Upper lobe of left lung (tissue), 6 donors: ENCODE measurements at regions not wholly inside any gene's neighbourhood (a gene's known extent, or its start where the extent isn't known, plus 50 kb on each side); places are given as distances from the start of the nearest gene placed in this dataset.

ENCODE experiments used
- ATAC-seq, 2 donors: fragments of 200-7000 bp; cut with Tn5 transposase; one replicate each; pipeline ENCODE4 v1.9.1; 2022; ENCODE audit warnings: mild to moderate bottlenecking in 2 of 2, moderate library complexity in 2 of 2; ENCODE audit not compliant: low FRiP score in 2 of 2
- DNase-seq, 2 donors: peaks; one replicate each; pipeline ENCODE4 v3.0.0-alpha.2; 2019 to 2020
- H3K27ac ChIP-seq, 4 donors: fragments of 200-600 bp; sonication (generic); one replicate each; pipeline ENCODE4 v1.5.1; 2016 to 2019
- H3K27me3 ChIP-seq, 4 donors: fragments of 200-600 bp; sonication (generic); one replicate each; pipeline ENCODE4 v1.5.1; 2017 to 2019
- H3K36me3 ChIP-seq, 4 donors: fragments of 200-600 bp; sonication (generic); one replicate each; pipeline ENCODE4 v1.5.1; 2016 to 2019
- H3K4me1 ChIP-seq, 4 donors: fragments of 200-600 bp; sonication (generic); one replicate each; pipeline ENCODE4 v1.5.1; 2018 to 2019
- H3K4me3 ChIP-seq, 4 donors: fragments of 200-600 bp; sonication (generic); one replicate each; pipeline ENCODE4 v1.5.1; 2017 to 2019; ENCODE audit warnings: mild to moderate bottlenecking in 2 of 4, moderate library complexity in 1 of 4
- H3K9me3 ChIP-seq, 4 donors: fragments of 200-600 bp; sonication (generic); one replicate each; pipeline ENCODE4 v1.5.1; 2018 to 2019
- EP300 ChIP-seq, 4 donors: sonication (generic); formaldehyde crosslinking; IDR thresholded peaks; one replicate each; pipeline ENCODE4 v1.5.1; 2017; ENCODE audit warnings: antibody characterized with exemption in 4 of 4, control low read depth in 2 of 4
- POLR2A ChIP-seq, 4 donors: fragments of 450-650 bp; IDR thresholded peaks; one replicate each; pipeline ENCODE4 v1.5.1; 2016 to 2017; ENCODE audit warnings: antibody characterized with exemption in 4 of 4, mild to moderate bottlenecking in 2 of 4
- POLR2AphosphoS5 ChIP-seq, 2 donors: sonication (generic); formaldehyde crosslinking; IDR thresholded peaks; one replicate each; pipeline ENCODE4 v1.5.1; 2017; ENCODE audit warnings: antibody characterized with exemption in 2 of 2
- WGBS, 2 donors: methylation state at CpG; one replicate each; pipeline ENCODE4 v1.1.5; 2017 to 2018; 5-methylcytosine and 5-hydroxymethylcytosine counted together
- TF ChIP-seq, protein P1 (sequence below), 6 experiments: fragments of 450-650 bp in 4 of 6; fragments of 200-600 bp in 2 of 6; sonication (generic) in 2 of 6; IDR thresholded peaks; one replicate each; pipeline ENCODE4 v1.5.1; 2016 to 2019; ENCODE audit warnings: antibody characterized with exemption in 6 of 6
- donor health status: DM: no; HTN: no; CAD: no; lungs with moderate emphysema.
- donor health status: DM: no; HTN: yes; CAD: no; lungs with severe emphysema.

DNA sequence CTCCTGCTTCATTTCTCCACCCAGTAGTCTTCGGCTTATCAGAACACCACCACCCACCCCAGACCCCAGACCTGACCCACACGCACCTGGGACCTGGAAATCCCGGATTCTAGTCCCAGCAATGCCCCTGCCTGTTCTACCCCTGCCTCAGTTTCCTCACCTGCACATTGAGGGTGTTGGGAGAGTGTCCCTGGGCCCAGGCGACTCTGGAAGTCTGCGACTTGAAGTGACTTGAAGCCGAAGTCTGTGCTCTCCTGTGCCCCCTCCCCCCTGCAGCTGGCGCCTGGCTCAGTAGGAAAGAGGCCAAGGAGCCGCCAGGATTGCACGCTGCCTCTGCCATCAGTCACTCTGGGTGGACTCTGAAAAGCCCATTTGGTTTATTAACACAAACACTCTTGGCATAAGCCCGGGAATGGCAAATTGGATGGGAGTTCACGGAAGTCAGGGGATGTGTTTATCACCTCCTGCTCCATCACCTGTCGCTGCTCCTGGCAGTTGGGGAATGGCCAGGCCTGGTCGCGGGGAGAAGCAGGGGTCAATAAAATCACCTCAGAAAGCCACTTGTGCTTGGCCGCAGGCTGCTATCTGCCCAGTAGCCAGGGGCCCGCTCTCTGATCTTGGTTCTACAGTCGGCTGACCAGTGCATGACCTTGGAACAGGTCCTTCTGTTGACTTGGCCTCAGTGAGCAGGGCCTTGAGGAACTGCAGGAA, 132.7 kb downstream of the ACTL8 start:
- no peak for DNase-seq
- Histone ChIP-seq H3K27me3 (no peaks in the 10 kb centered on the region), H3K4me1 (no peaks in the 10 kb centered on the region), H3K36me3 (no peaks in the 10 kb centered on the region), H3K27ac (no peak overlapping the region), H3K4me3 (no peak overlapping the region), H3K9me3 (no peaks in the 10 kb centered on the region)
- ATAC-seq = no peak
- no peak for TF ChIP-seq EP300 (IDR thresholded peaks at IDR 0.05)
- TF ChIP-seq POLR2A (IDR thresholded peaks at IDR 0.05) = no peak
- no peak for TF ChIP-seq POLR2AphosphoS5 (IDR thresholded peaks at IDR 0.05)
- TF ChIP-seq, protein P1, sequence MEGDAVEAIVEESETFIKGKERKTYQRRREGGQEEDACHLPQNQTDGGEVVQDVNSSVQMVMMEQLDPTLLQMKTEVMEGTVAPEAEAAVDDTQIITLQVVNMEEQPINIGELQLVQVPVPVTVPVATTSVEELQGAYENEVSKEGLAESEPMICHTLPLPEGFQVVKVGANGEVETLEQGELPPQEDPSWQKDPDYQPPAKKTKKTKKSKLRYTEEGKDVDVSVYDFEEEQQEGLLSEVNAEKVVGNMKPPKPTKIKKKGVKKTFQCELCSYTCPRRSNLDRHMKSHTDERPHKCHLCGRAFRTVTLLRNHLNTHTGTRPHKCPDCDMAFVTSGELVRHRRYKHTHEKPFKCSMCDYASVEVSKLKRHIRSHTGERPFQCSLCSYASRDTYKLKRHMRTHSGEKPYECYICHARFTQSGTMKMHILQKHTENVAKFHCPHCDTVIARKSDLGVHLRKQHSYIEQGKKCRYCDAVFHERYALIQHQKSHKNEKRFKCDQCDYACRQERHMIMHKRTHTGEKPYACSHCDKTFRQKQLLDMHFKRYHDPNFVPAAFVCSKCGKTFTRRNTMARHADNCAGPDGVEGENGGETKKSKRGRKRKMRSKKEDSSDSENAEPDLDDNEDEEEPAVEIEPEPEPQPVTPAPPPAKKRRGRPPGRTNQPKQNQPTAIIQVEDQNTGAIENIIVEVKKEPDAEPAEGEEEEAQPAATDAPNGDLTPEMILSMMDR (IDR thresholded peaks at IDR 0.05) = no peak
- WGBS, 2 donors = 46 to 59% methylated on average over 14 to 17 of the region's 17 CpGs

DNA sequence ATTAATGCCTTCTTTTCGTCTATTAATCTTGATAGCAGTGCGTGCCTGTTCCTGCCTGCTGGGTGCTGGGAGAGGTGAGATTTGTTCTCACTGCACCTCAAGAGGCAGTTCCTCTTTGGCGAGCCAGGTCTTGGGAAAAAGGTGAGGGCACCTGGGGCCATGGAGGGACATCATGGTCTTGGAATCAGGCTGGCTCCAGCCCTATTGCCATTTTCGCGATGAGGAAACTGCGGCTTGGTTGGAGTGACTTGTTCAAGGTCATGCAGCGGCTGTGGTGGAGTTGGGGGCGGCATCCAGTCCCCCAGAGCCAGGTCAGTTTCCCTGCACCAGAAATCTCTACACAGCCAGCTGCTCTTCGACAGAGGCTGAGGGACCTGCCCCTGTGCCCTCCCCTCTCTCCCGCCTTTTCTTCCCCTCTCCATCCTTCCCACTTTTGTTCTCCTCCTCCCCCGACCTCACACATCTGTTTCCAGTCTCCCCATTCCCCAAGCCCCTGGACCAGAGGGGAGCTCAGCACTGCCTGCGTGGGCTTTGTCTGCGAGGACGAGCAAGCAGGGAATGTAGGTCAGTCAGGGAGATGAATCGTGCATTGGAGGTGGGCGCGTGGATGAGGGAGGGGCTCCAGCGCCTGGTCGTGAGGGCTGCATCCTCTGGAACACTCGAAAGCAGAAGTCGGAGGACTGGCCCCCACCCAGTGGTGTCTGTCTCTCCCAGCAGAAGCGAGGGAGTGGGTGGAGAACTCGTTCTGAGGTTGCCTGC, 135.1 kb downstream of the ACTL8 start:
- H3K36me3 ChIP-seq = no peaks in the 10 kb centered on the region
- ATAC-seq (no peak), DNase-seq (no peak)
- H3K9me3 ChIP-seq = no peaks in the 10 kb centered on the region
- H3K27me3 ChIP-seq = no peaks in the 10 kb centered on the region
- no peak overlapping the region for H3K4me3 ChIP-seq
- H3K4me1 ChIP-seq = no peaks in the 10 kb centered on the region
- 53 to 65% methylated on average over 22 of the region's 23 CpGs for WGBS, 2 donors
- no peak overlapping the region for H3K27ac ChIP-seq
- TF ChIP-seq EP300 (IDR thresholded peaks at IDR 0.05) = no peak

DNA sequence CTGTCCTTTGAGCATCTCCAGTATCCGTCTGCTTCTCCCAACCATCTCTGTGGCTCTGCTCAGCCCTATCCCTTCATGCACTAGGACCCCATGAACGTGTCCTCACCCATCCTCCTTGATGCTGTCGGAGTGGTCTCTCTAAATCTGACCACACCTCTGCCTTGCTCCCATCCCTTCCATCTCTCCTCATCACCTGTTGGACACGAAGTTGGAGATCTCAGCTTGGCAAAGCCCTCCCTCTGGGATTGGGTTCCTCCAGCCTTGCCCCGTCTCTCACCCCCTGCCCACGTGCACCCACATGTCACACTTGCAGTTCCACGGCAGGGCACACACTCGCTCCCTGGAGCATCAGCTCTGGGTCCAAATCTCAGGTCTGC, 135.7 kb downstream of the ACTL8 start:
- H3K27ac ChIP-seq = no peak overlapping the region
- 68 to 73% methylated on average over 8 of the region's 8 CpGs for WGBS, 2 donors
- H3K36me3 ChIP-seq = no peaks in the 10 kb centered on the region
- ATAC-seq = no peak
- no peaks in the 10 kb centered on the region for H3K4me1 ChIP-seq
- no peak for DNase-seq
- H3K4me3 ChIP-seq = no peak overlapping the region
- TF ChIP-seq, protein P1 (IDR thresholded peaks at IDR 0.05) = no peak
- no peak for TF ChIP-seq POLR2AphosphoS5 (IDR thresholded peaks at IDR 0.05)
- no peak for TF ChIP-seq EP300 (IDR thresholded peaks at IDR 0.05)
- TF ChIP-seq POLR2A (IDR thresholded peaks at IDR 0.05) = no peak
- H3K9me3 ChIP-seq = no peaks in the 10 kb centered on the region
- H3K27me3 ChIP-seq = no peaks in the 10 kb centered on the region

DNA sequence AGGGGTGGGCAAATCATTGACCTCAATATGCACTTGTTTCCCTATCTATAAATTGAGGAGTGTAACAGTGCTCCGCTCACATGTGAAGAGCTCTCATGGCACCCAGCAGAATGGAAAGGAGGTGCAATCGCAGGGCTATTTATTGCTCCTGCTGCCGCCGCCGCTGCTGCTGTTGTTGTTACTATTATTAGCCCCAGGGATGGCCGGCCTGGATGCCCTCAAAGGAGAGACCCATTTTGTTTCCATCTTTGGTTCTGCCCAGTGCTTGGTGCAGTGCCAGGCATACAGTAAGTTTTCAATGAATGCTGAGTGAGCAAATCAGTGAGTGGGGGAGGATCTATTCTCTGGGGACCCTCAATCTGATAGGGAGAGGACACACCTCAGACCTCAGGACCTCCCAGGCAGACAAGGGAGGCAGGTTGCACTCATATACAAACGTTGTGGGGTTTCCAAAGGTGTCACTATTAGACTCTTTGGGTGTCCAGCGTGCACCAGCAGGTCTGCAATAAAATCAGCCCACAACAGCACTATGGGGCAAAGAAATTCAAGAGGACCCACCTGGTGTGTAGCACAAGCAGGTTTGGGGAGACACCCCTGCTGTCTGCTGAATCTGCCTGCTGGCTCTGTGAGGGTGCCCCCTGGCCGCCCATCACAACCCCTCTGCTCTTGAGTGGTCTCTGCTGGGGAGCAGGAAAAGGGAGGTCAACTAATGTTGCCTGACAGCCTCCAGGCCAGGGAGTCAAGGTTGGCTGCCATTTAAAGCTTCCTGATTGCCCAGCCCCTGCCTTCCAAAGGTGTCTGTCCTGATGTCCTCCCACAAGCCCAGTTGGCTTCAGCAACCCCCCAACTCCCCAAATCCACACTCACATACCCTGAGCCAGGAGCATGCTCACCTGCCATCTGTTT, 136.3 kb downstream of the ACTL8 start:
- H3K36me3 ChIP-seq = no peaks in the 10 kb centered on the region
- H3K27me3 ChIP-seq = no peaks in the 10 kb centered on the region
- DNase-seq (no peak), ATAC-seq (no peak)
- TF ChIP-seq POLR2A (IDR thresholded peaks at IDR 0.05) = no peak
- no peak for TF ChIP-seq POLR2AphosphoS5 (IDR thresholded peaks at IDR 0.05)
- TF ChIP-seq EP300 (IDR thresholded peaks at IDR 0.05) = no peak
- TF ChIP-seq, protein P1 (IDR thresholded peaks at IDR 0.05) = no peak
- WGBS, 2 donors = 77 to 84% methylated on average over 7 to 9 of the region's 9 CpGs
- H3K4me1 ChIP-seq = no peaks in the 10 kb centered on the region
- H3K27ac ChIP-seq = no peak overlapping the region
- no peak overlapping the region for H3K4me3 ChIP-seq
- no peaks in the 10 kb centered on the region for H3K9me3 ChIP-seq

DNA sequence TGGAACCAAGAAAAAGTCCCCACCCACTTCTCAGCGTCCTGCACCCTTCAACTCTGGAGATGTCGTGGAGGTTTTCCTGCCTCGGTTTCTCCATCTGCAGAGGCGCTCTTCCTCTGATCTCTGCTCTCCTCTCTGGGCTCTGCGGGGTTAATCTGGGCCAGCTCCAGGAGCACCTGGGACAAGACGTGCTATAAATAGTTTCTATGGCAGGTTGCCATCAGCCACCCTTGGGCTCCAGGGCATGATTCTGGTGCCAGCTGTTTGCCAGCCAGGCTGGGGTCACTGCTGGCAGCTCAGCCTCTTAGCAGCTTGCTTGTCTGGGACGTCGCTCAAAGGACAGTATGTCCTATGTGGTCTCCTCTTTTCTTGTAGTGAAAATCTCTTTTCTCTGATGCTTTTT, 137.1 kb downstream of the ACTL8 start:
- Histone ChIP-seq H3K4me3 (no peak overlapping the region), H3K27me3 (no peaks in the 10 kb centered on the region), H3K36me3 (no peaks in the 10 kb centered on the region), H3K9me3 (no peaks in the 10 kb centered on the region), H3K27ac (no peak overlapping the region), H3K4me1 (no peaks in the 10 kb centered on the region)
- ATAC-seq (no peak), DNase-seq (peak in 1 of 2 donors; percentile 28)
- WGBS, 2 donors = 69 to 72% methylated on average over 8 of the region's 8 CpGs
- TF ChIP-seq POLR2A (IDR thresholded peaks at IDR 0.05) = no peak
- TF ChIP-seq, protein P1 (IDR thresholded peaks at IDR 0.05) = no peak
- no peak for TF ChIP-seq EP300 (IDR thresholded peaks at IDR 0.05)
- TF ChIP-seq POLR2AphosphoS5 (IDR thresholded peaks at IDR 0.05) = no peak
